GM12878 (cell line): ENCODE measurements at regions not wholly inside any gene's neighbourhood (a gene's known extent, or its start where the extent isn't known, plus 50 kb on each side); places are given as distances from the start of the nearest gene placed in this dataset.

Experiments used
- ATAC-seq: fragments of 200-7000 bp; cut with Tn5 transposase; 3 replicates; pipeline ENCODE4 v1.9.1; 2020; ENCODE audit warnings: mild to moderate bottlenecking, moderate library complexity
- BruUV-seq: library from RNA; stranded (reverse); fragments of 400-500 nt; replicated peaks from 2 replicates; lab custom pipeline; 2021; lab: Mats Ljungman, UMichigan
- CTCF ChIA-PET: fragments of 300-600 bp; sonication (Branson Sonifier 250); formaldehyde crosslinking; extraction: SDS; loops from one replicate; lab custom pipeline; 2021; ENCODE audit warnings: inconsistent platforms; lab: Yijun Ruan, JAX
- POLR2A ChIA-PET: fragments of 350-600 bp; formaldehyde crosslinking; extraction: SDS; loops from one replicate; lab custom pipeline; 2021; ENCODE audit warnings: inconsistent platforms; lab: Charles Lee
- RAD21 ChIA-PET: fragments of 300-600 bp; sonication (Branson Sonifier 250); formaldehyde crosslinking; loops from one replicate; lab custom pipeline; 2023; ENCODE audit warnings: antibody characterized with exemption; ENCODE audit not compliant: unreplicated experiment; lab: Charles Lee
- SMC1A ChIA-PET: fragments of 300-600 bp; sonication (Branson Sonifier 250); formaldehyde crosslinking; loops from one replicate; lab custom pipeline; 2023; ENCODE audit not compliant: unreplicated experiment, uncharacterized antibody; lab: Charles Lee
- DNase-seq: peaks from one replicate; pipeline ENCODE4 v3.0.0-alpha.2; 2011; ENCODE audit warnings: low read depth, low spot score
- FAIRE-seq: peaks from 3 replicates; lab custom pipeline; 2011; peaks lifted over from hg19 to GRCh38; lab: Jason Lieb, UNC
- H2AFZ ChIP-seq: 2 replicates; pipeline ENCODE4 v1.6.0; 2011; ENCODE audit warnings: low read depth, low read length, control low read depth; ENCODE audit not compliant: control insufficient read depth
- H3K27ac ChIP-seq: 2 replicates; pipeline ENCODE4 v1.5.1; 2011; ENCODE audit warnings: control low read depth; ENCODE audit not compliant: control insufficient read depth, insufficient read depth
- H3K27me3 ChIP-seq, 2 experiments: replicated peaks in 1 of 2; 2 replicates each; pipeline versions ENCODE4 v1.6.0 to v1.6.1; 2011; ENCODE audit warnings: low read length in 1 of 2; ENCODE audit not compliant: control insufficient read depth in 2 of 2, insufficient read depth in 2 of 2
- H3K36me3 ChIP-seq, 2 experiments: 2 replicates each; pipeline ENCODE4 v1.5.1; 2011; ENCODE audit warnings: low read length in 1 of 2; ENCODE audit not compliant: control insufficient read depth in 2 of 2, insufficient read depth in 2 of 2
- H3K4me1 ChIP-seq: 2 replicates; pipeline ENCODE4 v1.6.1; 2011; ENCODE audit warnings: mild to moderate bottlenecking, low read length, moderate library complexity, mixed read lengths; ENCODE audit not compliant: control insufficient read depth, insufficient read depth
- H3K4me2 ChIP-seq: 2 replicates; pipeline ENCODE4 v1.6.0; 2011; ENCODE audit warnings: control low read depth; ENCODE audit not compliant: control insufficient read depth, insufficient read depth
- H3K4me3 ChIP-seq: fragments of 200-600 bp; sonication (generic); 2 replicates; pipeline ENCODE4 v1.5.1; 2016
- H3K79me2 ChIP-seq: 2 replicates; pipeline ENCODE4 v1.6.0; 2011; ENCODE audit warnings: low read length; ENCODE audit not compliant: control insufficient read depth, insufficient read depth
- H3K9ac ChIP-seq: 2 replicates; pipeline ENCODE4 v1.8.0; 2011; ENCODE audit warnings: low read length, control low read depth, mixed read lengths; ENCODE audit not compliant: control insufficient read depth, insufficient read depth
- H3K9me3 ChIP-seq: replicated peaks from 3 replicates; pipeline ENCODE4 v1.5.1; 2011; ENCODE audit warnings: mild to moderate bottlenecking, low read length; ENCODE audit not compliant: control insufficient read depth, insufficient read depth
- H4K20me1 ChIP-seq: 2 replicates; pipeline ENCODE4 v1.6.0; 2011; ENCODE audit not compliant: control insufficient read depth, insufficient read depth
- FOS ChIP-seq: IDR thresholded peaks from 3 replicates; pipeline ENCODE4 v1.6.1; 2011; ENCODE audit warnings: borderline replicate concordance; ENCODE audit not compliant: insufficient read length; ENCODE audit errors: extremely low read depth
- TCF3 ChIP-seq: IDR thresholded peaks from 2 replicates; pipeline ENCODE4 v1.6.1; 2012; ENCODE audit warnings: low read depth, mild to moderate bottlenecking, low read length, borderline replicate concordance; ENCODE audit not compliant: insufficient read depth
- ZBTB33 ChIP-seq: fragments of 450-650 bp; IDR thresholded peaks from 2 replicates; pipeline ENCODE4 v1.6.1; 2017; ENCODE audit warnings: mild to moderate bottlenecking
- ZNF24 ChIP-seq: fragments of 450-650 bp; IDR thresholded peaks from 2 replicates; pipeline ENCODE4 v1.6.1; 2017; ENCODE audit warnings: antibody characterized with exemption, mild to moderate bottlenecking
- ZSCAN29 ChIP-seq: fragments of 450-650 bp; IDR thresholded peaks from 2 replicates; pipeline ENCODE4 v1.6.1; 2017; ENCODE audit warnings: mild to moderate bottlenecking, moderate library complexity
- WGBS: methylation state at CpG from one replicate; pipeline ENCODE4 v1.1.6; 2016; ENCODE audit warnings: low lambda C conversion rate; ENCODE audit not compliant: insufficient replicate concordance, insufficient coverage; ENCODE audit errors: missing lambda C conversion rate; 5-methylcytosine and 5-hydroxymethylcytosine counted together
- in situ Hi-C: fragments of 300-500 bp; cut with MboI; formaldehyde crosslinking; loops from 9 replicates; pipeline ENCODE4 v1.14.3; 2018; ENCODE audit warnings: mixed read lengths
- intact Hi-C: fragments of 100-400 bp; cut with micrococcal nuclease; formaldehyde crosslinking; loops from one replicate; pipeline ENCODE4 v1.14.2; 2022; ENCODE audit not compliant: unreplicated experiment

DNA sequence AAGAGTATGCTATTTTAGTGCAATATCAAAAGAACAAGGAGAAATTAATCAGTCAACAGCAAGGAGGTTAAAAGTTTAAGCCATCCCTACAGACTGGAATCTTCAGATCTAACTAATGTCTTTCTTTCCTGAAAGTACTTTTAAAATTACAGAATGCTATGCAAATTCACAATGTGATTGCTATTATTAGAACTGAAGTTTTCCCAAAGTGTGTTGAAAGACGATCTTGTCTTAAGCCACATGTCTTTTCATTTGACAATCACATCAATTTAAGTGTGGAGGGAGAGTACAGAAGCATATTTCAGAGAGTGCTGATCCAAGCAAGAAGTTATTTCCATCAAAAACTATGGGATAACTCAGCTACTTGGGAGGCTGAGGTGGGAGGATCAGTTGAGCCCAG lies 64.7 kb upstream of the TNIP3 start:
- ATAC-seq (no peak), FAIRE-seq (no peak), DNase-seq (no peak)
- WGBS = 11% methylated on average over 1 of the region's 1 CpG
- intact Hi-C loops (no loop called here), in situ Hi-C loops (no loop called here)
- no peaks in the 10 kb centered on the region for H3K79me2 ChIP-seq
- no peak overlapping the region for H3K4me3 ChIP-seq
- H3K36me3 ChIP-seq = no peaks in the 10 kb centered on the region
- no peaks in the 10 kb centered on the region for H3K27me3 ChIP-seq
- no peak overlapping the region for H3K4me2 ChIP-seq
- no TSS peak for BruUV-seq
- no peaks in the 10 kb centered on the region for H4K20me1 ChIP-seq
- H3K4me1 ChIP-seq = no peaks in the 10 kb centered on the region
- no peak overlapping the region for H3K9ac ChIP-seq
- no peak for TF ChIP-seq ZNF24
- TF ChIP-seq ZBTB33 = no peak
- no peak for TF ChIP-seq TCF3
- TF ChIP-seq ZSCAN29 = no peak
- no peak for TF ChIP-seq FOS
- no peak overlapping the region for H3K27ac ChIP-seq
- ChIA-PET POLR2A (no interaction called here), SMC1A (interaction anchor here (1.1 to 2.4 kb wide), 4 partner anchors 9 to 37 kb away, joined by 3 to 9 read pairs (median 6); no protein-coding TSS in a partner anchor), CTCF (interaction anchor here (1.2 to 2.5 kb wide), 4 partner anchors 22 to 38 kb away, joined by 3 to 12 read pairs (median 4); no protein-coding TSS in a partner anchor), RAD21 (interaction anchor here (2.5 kb wide), 1 partner anchor 28 kb away, joined by 10 read pairs; no protein-coding TSS in a partner anchor)
- no peaks in the 10 kb centered on the region for H3K9me3 ChIP-seq
- no peak overlapping the region for H2AFZ ChIP-seq
